ENCODE measurements at regions not wholly inside any gene's neighbourhood (a gene's known extent, or its start where the extent isn't known, plus 50 kb on each side); places are given as distances from the start of the nearest gene placed in this dataset.

GRCh38 chr21:28213261-28213660, 779.4 kb downstream of the LTN1 start (continued):
- TF ChIP-seq ZNF780A (CRISPR knock-in tag; IDR thresholded peaks at IDR 0.05) (no peak), KLF13 (tag; IDR thresholded peaks at IDR 0.05; ENCODE audit: borderline replicate concordance, low read depth) (no peak), NR4A1 (CRISPR knock-in tag; IDR thresholded peaks at IDR 0.05) (no peak), NR4A1 (tag; IDR thresholded peaks at IDR 0.05) (no peak), POLR3G (IDR thresholded peaks at IDR 0.05; ENCODE audit: extremely low read depth, insufficient read length, insufficient replicate concordance) (no peak), PPARD (CRISPR knock-in tag; IDR thresholded peaks at IDR 0.05) (no peak), EHMT2 (IDR thresholded peaks at IDR 0.05) (no peak)

GRCh38 chr21:28212061-28212460, 780.6 kb downstream of the LTN1 start:
- Histone ChIP-seq H3K4me3 (no peak overlapping the region), H3K4me1 (replicated peaks in 1 of 2; ENCODE audit: control insufficient read depth in 2 of 2, insufficient read depth in 2 of 2, low read length in 2 of 2) (no peaks in the 10 kb centered on the region), H3K27me3 (ENCODE audit: control insufficient read depth in 2 of 2, insufficient read depth in 2 of 2, low read length in 2 of 2) (no peaks in the 10 kb centered on the region), H3K9me3 (replicated peaks; ENCODE audit: control insufficient read depth, insufficient read depth, low read depth, low read length) (no peaks in the 10 kb centered on the region; the same call in 1 of the 2 replicates), H4K20me1 (replicated peaks; ENCODE audit: control insufficient read depth, insufficient read depth, low read length) (no peaks in the 10 kb centered on the region), H3K79me2 (ENCODE audit: control insufficient read depth, insufficient read depth, low read length) (no peaks in the 10 kb centered on the region), H2AFZ (ENCODE audit: low read depth, low read length) (no peak overlapping the region), H3K9me1 (ENCODE audit: control insufficient read depth, insufficient read depth, low read length) (no peaks in the 10 kb centered on the region), H3K27ac (ENCODE audit: extremely low read depth, low read depth, low read length) (no peak overlapping the region), H3K4me2 (ENCODE audit: insufficient read depth, low read length) (no peak overlapping the region), H3K36me3 (ENCODE audit: control insufficient read depth, insufficient read depth, low read length) (no peaks in the 10 kb centered on the region), H3K9ac (ENCODE audit: insufficient read depth in 1 of 2, low read depth in 2 of 2, low read length in 2 of 2) (no peak overlapping the region)
- intact Hi-C loops (cut with micrococcal nuclease) (no loop called here), in situ Hi-C loops (cut with MboI) (no loop called here)
- TF ChIP-seq TEAD1 (CRISPR knock-in tag; IDR thresholded peaks at IDR 0.05) (no peak), RBM22 (IDR thresholded peaks at IDR 0.05; ENCODE audit: low read depth, low read length, poor library complexity, severe bottlenecking) (no peak), MCM5 (IDR thresholded peaks at IDR 0.05; ENCODE audit: low read depth) (no peak), ZNF592 (IDR thresholded peaks at IDR 0.05) (no peak), ZNF655 (CRISPR knock-in tag; IDR thresholded peaks at IDR 0.05) (no peak), ZC3H8 (IDR thresholded peaks at IDR 0.05) (no peak), ZBTB2 (IDR thresholded peaks at IDR 0.05) (no peak)
- BruUV-seq (replicated peaks): no TSS peak
- 3% methylated on average over 2 of the region's 2 CpGs for WGBS (ENCODE audit: insufficient coverage, low coverage, missing lambda C conversion rate)
- FAIRE-seq (peak; percentile 23), ATAC-seq (no peak), DNase-seq (ENCODE audit: extremely low read depth in 1 of 4, low spot score in 3 of 4) (no peak)
- POLR2A ChIA-PET: no interaction called here
- CTCF ChIA-PET (ENCODE audit: low intra/inter-chr PET ratio): no interaction called here
